Gastroesophageal sphincter (tissue), 3 donors: ENCODE measurements at regions not wholly inside any gene's neighbourhood (a gene's known extent, or its start where the extent isn't known, plus 50 kb on each side); places are given as distances from the start of the nearest gene placed in this dataset.

ENCODE experiments used
- POLR2A ChIP-seq, 2 donors: fragments of 450-650 bp; IDR thresholded peaks; one replicate each; pipeline ENCODE4 v1.6.1; 2017; ENCODE audit warnings: antibody characterized with exemption in 2 of 2, mild to moderate bottlenecking in 2 of 2, moderate library complexity in 1 of 2
- TF ChIP-seq, protein P1 (sequence below), 4 experiments: fragments of 200-600 bp in 2 of 4; fragments of 450-650 bp in 2 of 4; sonication (generic) in 1 of 4; IDR thresholded peaks; one replicate each; pipeline ENCODE4 v1.5.1; 2017 to 2019; ENCODE audit warnings: antibody characterized with exemption in 4 of 4, mild to moderate bottlenecking in 2 of 4, moderate library complexity in 2 of 4

GRCh38 chr3:76873532-76874242 lies 166.2 kb upstream of the ROBO2 start:
- no peak for TF ChIP-seq POLR2A (IDR thresholded peaks at IDR 0.05)
- TF ChIP-seq, protein P1, sequence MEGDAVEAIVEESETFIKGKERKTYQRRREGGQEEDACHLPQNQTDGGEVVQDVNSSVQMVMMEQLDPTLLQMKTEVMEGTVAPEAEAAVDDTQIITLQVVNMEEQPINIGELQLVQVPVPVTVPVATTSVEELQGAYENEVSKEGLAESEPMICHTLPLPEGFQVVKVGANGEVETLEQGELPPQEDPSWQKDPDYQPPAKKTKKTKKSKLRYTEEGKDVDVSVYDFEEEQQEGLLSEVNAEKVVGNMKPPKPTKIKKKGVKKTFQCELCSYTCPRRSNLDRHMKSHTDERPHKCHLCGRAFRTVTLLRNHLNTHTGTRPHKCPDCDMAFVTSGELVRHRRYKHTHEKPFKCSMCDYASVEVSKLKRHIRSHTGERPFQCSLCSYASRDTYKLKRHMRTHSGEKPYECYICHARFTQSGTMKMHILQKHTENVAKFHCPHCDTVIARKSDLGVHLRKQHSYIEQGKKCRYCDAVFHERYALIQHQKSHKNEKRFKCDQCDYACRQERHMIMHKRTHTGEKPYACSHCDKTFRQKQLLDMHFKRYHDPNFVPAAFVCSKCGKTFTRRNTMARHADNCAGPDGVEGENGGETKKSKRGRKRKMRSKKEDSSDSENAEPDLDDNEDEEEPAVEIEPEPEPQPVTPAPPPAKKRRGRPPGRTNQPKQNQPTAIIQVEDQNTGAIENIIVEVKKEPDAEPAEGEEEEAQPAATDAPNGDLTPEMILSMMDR (IDR thresholded peaks at IDR 0.05) = no peak
